Upper lobe of right lung (tissue), 1 donor: ENCODE measurements at regions not wholly inside any gene's neighbourhood (a gene's known extent, or its start where the extent isn't known, plus 50 kb on each side); places are given as distances from the start of the nearest gene placed in this dataset.
A peak's percentile ranks its signal among the peaks of the same experiment; 100 is the strongest.

Source experiments
- ATAC-seq: fragments of 200-7000 bp; cut with Tn5 transposase; one replicate; pipeline ENCODE4 v1.9.1; 2020; ENCODE audit warnings: mild to moderate bottlenecking, moderate library complexity
- DNase-seq: peaks from one replicate; pipeline ENCODE4 v3.0.0-alpha.2; 2020
- H3K27ac ChIP-seq: fragments of 200-600 bp; one replicate; pipeline ENCODE4 v1.8.0; 2022
- H3K27me3 ChIP-seq: fragments of 200-600 bp; one replicate; pipeline ENCODE4 v1.8.0; 2022; ENCODE audit warnings: mild to moderate bottlenecking
- H3K36me3 ChIP-seq: fragments of 200-600 bp; one replicate; pipeline ENCODE4 v1.8.0; 2022
- H3K4me1 ChIP-seq: fragments of 200-600 bp; one replicate; pipeline ENCODE4 v1.8.0; 2022
- H3K4me3 ChIP-seq: fragments of 200-600 bp; one replicate; pipeline ENCODE4 v1.8.0; 2022; ENCODE audit warnings: mild to moderate bottlenecking
- H3K9me3 ChIP-seq: fragments of 200-600 bp; one replicate; pipeline ENCODE4 v1.8.0; 2022
- intact Hi-C: fragments of 100-400 bp; cut with DNase I; formaldehyde crosslinking; loops from one replicate; pipeline ENCODE4 v1.11.0; 2022
- TF ChIP-seq, protein P1 (sequence below): fragments of 200-600 bp; IDR thresholded peaks from one replicate; pipeline ENCODE4 v1.8.0; 2022; ENCODE audit warnings: antibody characterized with exemption
- donor health status: DM: no; HTN: yes; CAD: no; lungs with severe emphysema.

DNA sequence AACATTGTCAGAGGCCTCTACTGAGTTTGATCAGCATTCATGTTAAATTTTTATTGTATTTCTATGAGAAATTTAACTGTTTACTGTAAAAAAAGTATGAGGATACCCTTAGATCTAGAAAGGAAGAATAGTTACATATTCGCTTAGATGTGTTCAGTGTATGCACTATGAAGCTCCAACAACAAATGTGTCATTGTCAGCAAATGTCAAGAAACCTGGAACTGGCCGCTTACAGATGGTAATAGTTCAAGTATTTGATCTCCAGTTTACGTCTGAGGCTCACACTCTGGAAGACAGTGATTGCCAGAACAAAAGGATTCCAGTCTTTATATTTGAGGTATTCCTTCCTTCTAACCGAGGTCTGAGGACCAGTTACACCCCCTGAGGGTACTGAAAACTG is 921.2 kb upstream of the LRRTM1 start:
- ATAC-seq (no peak), DNase-seq (no peak)
- Histone ChIP-seq H3K4me1 (no peaks in the 10 kb centered on the region), H3K9me3 (no peaks in the 10 kb centered on the region), H3K27ac (no peak overlapping the region), H3K4me3 (no peak overlapping the region), H3K36me3 (no peaks in the 10 kb centered on the region), H3K27me3 (no peaks in the 10 kb centered on the region)
- intact Hi-C loops = no loop called here
- TF ChIP-seq, protein P1, sequence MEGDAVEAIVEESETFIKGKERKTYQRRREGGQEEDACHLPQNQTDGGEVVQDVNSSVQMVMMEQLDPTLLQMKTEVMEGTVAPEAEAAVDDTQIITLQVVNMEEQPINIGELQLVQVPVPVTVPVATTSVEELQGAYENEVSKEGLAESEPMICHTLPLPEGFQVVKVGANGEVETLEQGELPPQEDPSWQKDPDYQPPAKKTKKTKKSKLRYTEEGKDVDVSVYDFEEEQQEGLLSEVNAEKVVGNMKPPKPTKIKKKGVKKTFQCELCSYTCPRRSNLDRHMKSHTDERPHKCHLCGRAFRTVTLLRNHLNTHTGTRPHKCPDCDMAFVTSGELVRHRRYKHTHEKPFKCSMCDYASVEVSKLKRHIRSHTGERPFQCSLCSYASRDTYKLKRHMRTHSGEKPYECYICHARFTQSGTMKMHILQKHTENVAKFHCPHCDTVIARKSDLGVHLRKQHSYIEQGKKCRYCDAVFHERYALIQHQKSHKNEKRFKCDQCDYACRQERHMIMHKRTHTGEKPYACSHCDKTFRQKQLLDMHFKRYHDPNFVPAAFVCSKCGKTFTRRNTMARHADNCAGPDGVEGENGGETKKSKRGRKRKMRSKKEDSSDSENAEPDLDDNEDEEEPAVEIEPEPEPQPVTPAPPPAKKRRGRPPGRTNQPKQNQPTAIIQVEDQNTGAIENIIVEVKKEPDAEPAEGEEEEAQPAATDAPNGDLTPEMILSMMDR = no peak

DNA sequence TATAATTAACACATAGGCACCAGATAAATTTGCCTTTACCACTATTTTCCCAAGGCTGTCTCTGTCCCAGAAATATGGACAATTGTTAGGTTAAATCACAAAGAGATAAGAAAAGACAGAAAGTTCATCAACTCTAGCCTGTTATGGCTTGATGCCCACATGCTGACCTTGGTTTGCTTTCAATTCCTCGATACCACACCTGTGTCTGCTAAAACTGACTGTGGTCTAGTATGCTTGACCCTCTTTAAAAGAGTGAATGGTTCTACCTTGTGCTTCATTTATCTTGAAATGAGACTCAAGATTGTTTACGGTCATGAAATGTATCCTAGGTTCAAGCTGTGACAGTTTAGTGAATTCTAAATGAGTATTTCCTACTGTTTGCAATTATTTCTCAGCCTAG is 909.0 kb upstream of the LRRTM1 start:
- TF ChIP-seq, protein P1 = no peak
- Histone ChIP-seq H3K4me1 (no peaks in the 10 kb centered on the region), H3K27ac (no peak overlapping the region), H3K27me3 (no peaks in the 10 kb centered on the region), H3K9me3 (no peaks in the 10 kb centered on the region), H3K36me3 (no peaks in the 10 kb centered on the region), H3K4me3 (no peak overlapping the region)
- ATAC-seq = no peak
- intact Hi-C loops = no loop called here
- DNase-seq = no peak

DNA sequence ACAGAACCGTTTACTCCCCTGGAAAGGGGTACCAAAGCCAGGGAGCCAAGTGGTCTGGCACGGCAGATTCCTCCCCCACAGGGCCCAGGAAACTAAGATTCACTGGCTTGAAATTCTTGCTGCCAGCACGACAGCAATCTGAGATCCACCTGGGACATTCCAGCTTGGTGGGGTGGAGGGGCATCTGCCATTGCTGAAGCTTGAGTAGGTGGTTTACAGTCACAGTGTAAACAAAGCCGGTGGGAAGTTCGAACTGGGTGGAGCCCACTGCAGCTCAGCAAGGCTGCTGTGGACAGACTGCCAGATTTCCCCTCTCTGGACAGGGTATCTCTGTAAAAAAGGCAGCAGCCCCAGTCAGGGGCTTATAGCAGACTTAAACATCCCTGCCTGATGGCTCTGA is 901.7 kb upstream of the LRRTM1 start:
- H3K4me1 ChIP-seq = no peaks in the 10 kb centered on the region
- no peak for DNase-seq
- TF ChIP-seq, protein P1 = no peak
- H3K27me3 ChIP-seq = no peaks in the 10 kb centered on the region
- H3K4me3 ChIP-seq = no peak overlapping the region
- no peak for ATAC-seq
- H3K36me3 ChIP-seq = no peaks in the 10 kb centered on the region
- intact Hi-C loops = no loop called here
- no peaks in the 10 kb centered on the region for H3K9me3 ChIP-seq
- H3K27ac ChIP-seq = no peak overlapping the region

DNA sequence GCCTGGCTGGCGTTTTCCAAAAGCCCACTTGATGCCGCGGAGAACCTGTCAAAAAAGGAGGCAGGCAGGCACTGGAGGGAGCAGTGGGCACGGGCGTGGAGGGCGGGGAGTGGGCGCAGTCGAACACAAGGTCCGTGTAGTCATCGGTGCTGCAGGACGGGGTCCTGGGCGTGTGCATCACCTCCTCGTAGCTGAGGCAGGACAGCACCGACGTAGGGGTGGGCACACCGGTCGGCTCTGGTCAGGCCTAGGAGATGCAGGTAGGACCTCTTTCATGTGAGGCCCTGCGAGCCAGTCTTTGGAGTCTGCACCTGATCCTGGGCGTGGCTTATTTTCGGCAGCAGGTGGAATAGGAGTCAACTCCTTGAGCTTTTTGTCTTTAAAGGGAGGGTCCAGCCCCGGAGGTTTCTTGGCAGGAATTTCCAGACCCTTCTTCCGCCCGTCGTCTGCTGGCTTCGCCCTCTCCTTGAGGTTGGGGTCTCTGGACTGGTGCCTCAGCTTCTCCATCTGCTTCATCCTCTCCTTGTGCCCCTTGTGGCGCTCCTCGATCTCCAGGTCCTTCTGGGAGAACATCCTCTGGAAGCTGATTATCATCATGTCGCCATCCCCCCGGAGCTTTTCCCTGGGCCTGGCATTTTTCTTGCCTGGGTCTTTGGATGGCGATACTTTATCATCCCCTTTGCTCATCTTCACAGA is 892.5 kb upstream of the LRRTM1 start:
- no peak overlapping the region for H3K4me3 ChIP-seq
- intact Hi-C loops = no loop called here
- no peaks in the 10 kb centered on the region for H3K4me1 ChIP-seq
- no peaks in the 10 kb centered on the region for H3K9me3 ChIP-seq
- peak; percentile 9 for ATAC-seq
- peak; percentile 54 for DNase-seq
- H3K27me3 ChIP-seq = no peaks in the 10 kb centered on the region
- H3K36me3 ChIP-seq = no peaks in the 10 kb centered on the region
- TF ChIP-seq, protein P1 = no peak
- no peak overlapping the region for H3K27ac ChIP-seq

DNA sequence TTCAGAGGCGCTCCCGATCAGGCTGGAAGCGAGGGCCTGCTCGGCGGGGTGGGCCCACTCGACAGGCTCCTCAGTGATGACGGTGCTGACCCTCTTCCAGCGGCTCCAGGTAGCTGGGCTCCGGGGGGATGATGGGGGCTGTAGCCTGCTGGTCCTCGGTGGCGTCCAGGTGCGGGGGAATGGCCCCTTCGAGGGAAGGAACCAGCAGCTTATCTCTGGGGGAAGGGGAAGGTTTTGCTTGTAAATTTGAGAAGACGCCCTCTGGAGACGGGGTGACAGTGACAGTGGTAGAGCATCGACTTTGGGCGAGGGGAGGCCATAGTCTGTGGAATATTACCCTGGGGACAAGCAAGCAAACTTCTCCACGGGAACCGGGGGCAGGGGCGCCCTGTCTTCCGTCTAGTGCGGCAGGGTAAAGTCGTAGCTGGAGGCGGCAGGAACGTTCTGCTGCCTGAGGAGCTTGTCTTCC is 891.9 kb upstream of the LRRTM1 start:
- no peak overlapping the region for H3K4me3 ChIP-seq
- TF ChIP-seq, protein P1 = no peak
- H3K27me3 ChIP-seq = no peaks in the 10 kb centered on the region
- no peaks in the 10 kb centered on the region for H3K4me1 ChIP-seq
- H3K9me3 ChIP-seq = no peaks in the 10 kb centered on the region
- DNase-seq (peak; percentile 52), ATAC-seq (no peak)
- intact Hi-C loops = no loop called here
- no peaks in the 10 kb centered on the region for H3K36me3 ChIP-seq
- no peak overlapping the region for H3K27ac ChIP-seq
